ENCODE measurements at regions not wholly inside any gene's neighbourhood (a gene's known extent, or its start where the extent isn't known, plus 50 kb on each side); places are given as distances from the start of the nearest gene placed in this dataset.

- no peak overlapping the region for H3K4me3 Mint-ChIP-seq
- no peaks in the 10 kb centered on the region for H3K36me3 Mint-ChIP-seq
Observed at GRCh38 chr9:89666364-89666763, 61.6 kb downstream of the GADD45G start.

GRCh38 chr9:89666950-89667349, 62.1 kb downstream of the GADD45G start:
- H3K27me3 Mint-ChIP-seq (ENCODE audit: low read depth in 3 of 3), result peaks cover 3 to 8% (median 4%) of the 10 kb centered on the region in 3 donors
- H3K36me3 Mint-ChIP-seq, result no peaks in the 10 kb centered on the region
- no peaks in the 10 kb centered on the region for H3K4me1 Mint-ChIP-seq
- no peaks in the 10 kb centered on the region for H3K9me3 Mint-ChIP-seq
- no peak overlapping the region for H3K27ac Mint-ChIP-seq
- H3K4me3 Mint-ChIP-seq, result no peak overlapping the region
- DNase-seq, result no peak

More at GRCh38 chr9:89666364-89666763, 61.6 kb downstream of the GADD45G start:
- peaks cover 4 to 12% (median 6%) of the 10 kb centered on the region in 3 donors for H3K27me3 Mint-ChIP-seq (ENCODE audit: low read depth in 3 of 3)
- H3K27ac Mint-ChIP-seq, result no peak overlapping the region
- no peaks in the 10 kb centered on the region for H3K4me1 Mint-ChIP-seq
- no peak for DNase-seq
- no peaks in the 10 kb centered on the region for H3K9me3 Mint-ChIP-seq

- Mint-ChIP-seq H3K27me3 (ENCODE audit: low read depth in 3 of 3) (peaks cover 3 to 10% (median 4%) of the 10 kb centered on the region in 3 donors), H3K4me3 (no peak overlapping the region), H3K27ac (no peak overlapping the region), H3K36me3 (no peaks in the 10 kb centered on the region), H3K9me3 (no peaks in the 10 kb centered on the region), H3K4me1 (no peaks in the 10 kb centered on the region)
- no peak for DNase-seq
Observed at GRCh38 chr9:89667726-89668125, 62.9 kb downstream of the GADD45G start.

GRCh38 chr9:89668216-89668865, 63.5 kb downstream of the GADD45G start:
- Mint-ChIP-seq H3K4me3 (no peak overlapping the region), H3K4me1 (no peaks in the 10 kb centered on the region), H3K9me3 (no peaks in the 10 kb centered on the region), H3K27me3 (ENCODE audit: low read depth in 3 of 3) (peaks cover 3 to 13% (median 4%) of the 10 kb centered on the region in 3 donors), H3K27ac (no peak overlapping the region), H3K36me3 (no peaks in the 10 kb centered on the region)
- DNase-seq, result no peak

GRCh38 chr9:89668866-89669246, 64.0 kb downstream of the GADD45G start:
- Mint-ChIP-seq H3K4me3 (no peak overlapping the region), H3K36me3 (no peaks in the 10 kb centered on the region), H3K4me1 (no peaks in the 10 kb centered on the region), H3K9me3 (no peaks in the 10 kb centered on the region), H3K27me3 (ENCODE audit: low read depth in 3 of 3) (peaks cover 3 to 13% (median 4%) of the 10 kb centered on the region in 3 donors), H3K27ac (no peak overlapping the region)
- no peak for DNase-seq

GRCh38 chr9:89669361-89669842, 64.6 kb downstream of the GADD45G start:
- no peaks in the 10 kb centered on the region for H3K9me3 Mint-ChIP-seq
- no peak for DNase-seq
- no peak overlapping the region for H3K27ac Mint-ChIP-seq
- no peak overlapping the region for H3K4me3 Mint-ChIP-seq
- peaks cover 3 to 14% (median 4%) of the 10 kb centered on the region in 3 donors for H3K27me3 Mint-ChIP-seq (ENCODE audit: low read depth in 3 of 3)
- H3K36me3 Mint-ChIP-seq, result no peaks in the 10 kb centered on the region
- H3K4me1 Mint-ChIP-seq, result no peaks in the 10 kb centered on the region

GRCh38 chr9:89670114-89670513, 65.3 kb downstream of the GADD45G start:
- peaks cover 3 to 17% (median 4%) of the 10 kb centered on the region in 3 donors for H3K27me3 Mint-ChIP-seq (ENCODE audit: low read depth in 3 of 3)
- H3K27ac Mint-ChIP-seq, result no peak overlapping the region
- H3K36me3 Mint-ChIP-seq, result no peaks in the 10 kb centered on the region
- no peak overlapping the region for H3K4me3 Mint-ChIP-seq
- no peaks in the 10 kb centered on the region for H3K4me1 Mint-ChIP-seq
- peaks cover 0 to 1% (median 0%) of the 10 kb centered on the region in 6 donors for H3K9me3 Mint-ChIP-seq
- no peak for DNase-seq

- H3K36me3 Mint-ChIP-seq, result no peaks in the 10 kb centered on the region
- H3K27me3 Mint-ChIP-seq (ENCODE audit: low read depth in 3 of 3), result peaks cover 3 to 17% (median 4%) of the 10 kb centered on the region in 3 donors
- DNase-seq, result no peak
- peaks cover 0 to 1% (median 0%) of the 10 kb centered on the region in 6 donors for H3K9me3 Mint-ChIP-seq
- peak overlapping the region in 2 of 6 donors; percentile 35 to 42 for H3K27ac Mint-ChIP-seq
- H3K4me1 Mint-ChIP-seq, result no peaks in the 10 kb centered on the region
- H3K4me3 Mint-ChIP-seq, result no peak overlapping the region
Observed at GRCh38 chr9:89670801-89671434, 66.1 kb downstream of the GADD45G start.

- H3K4me1 Mint-ChIP-seq, result no peaks in the 10 kb centered on the region
- no peak overlapping the region for H3K27ac Mint-ChIP-seq
- no peak overlapping the region for H3K4me3 Mint-ChIP-seq
- no peaks in the 10 kb centered on the region for H3K36me3 Mint-ChIP-seq
- peaks cover 0 to 1% (median 0%) of the 10 kb centered on the region in 6 donors for H3K9me3 Mint-ChIP-seq
- H3K27me3 Mint-ChIP-seq (ENCODE audit: low read depth in 3 of 3), result peaks cover 0 to 12% (median 4%) of the 10 kb centered on the region in 3 donors
- no peak for DNase-seq
Observed at GRCh38 chr9:89674667-89675057, 69.8 kb downstream of the GADD45G start.

GRCh38 chr9:89675058-89675742, 70.4 kb downstream of the GADD45G start:
- H3K36me3 Mint-ChIP-seq, result no peaks in the 10 kb centered on the region
- no peak overlapping the region for H3K27ac Mint-ChIP-seq
- peaks cover 0 to 12% (median 4%) of the 10 kb centered on the region in 3 donors for H3K27me3 Mint-ChIP-seq (ENCODE audit: low read depth in 3 of 3)
- H3K9me3 Mint-ChIP-seq, result peaks cover 0 to 1% (median 0%) of the 10 kb centered on the region in 6 donors
- H3K4me1 Mint-ChIP-seq, result no peaks in the 10 kb centered on the region
- DNase-seq, result no peak
- no peak overlapping the region for H3K4me3 Mint-ChIP-seq

- Mint-ChIP-seq H3K27ac (no peak overlapping the region), H3K9me3 (peaks cover 0 to 1% (median 0%) of the 10 kb centered on the region in 6 donors), H3K27me3 (ENCODE audit: low read depth in 3 of 3) (peaks cover 0 to 9% (median 3%) of the 10 kb centered on the region in 3 donors), H3K4me3 (no peak overlapping the region), H3K4me1 (no peaks in the 10 kb centered on the region), H3K36me3 (no peaks in the 10 kb centered on the region)
- no peak for DNase-seq
Observed at GRCh38 chr9:89676281-89676680, 71.5 kb downstream of the GADD45G start.

- Mint-ChIP-seq H3K27me3 (ENCODE audit: low read depth in 3 of 3) (peaks cover 0 to 7% (median 3%) of the 10 kb centered on the region in 3 donors), H3K4me1 (no peaks in the 10 kb centered on the region), H3K36me3 (no peaks in the 10 kb centered on the region), H3K4me3 (no peak overlapping the region), H3K27ac (no peak overlapping the region), H3K9me3 (peaks cover 0 to 1% (median 0%) of the 10 kb centered on the region in 6 donors)
- no peak for DNase-seq
Observed at GRCh38 chr9:89677702-89678395, 73.0 kb downstream of the GADD45G start.

- peaks cover 0 to 1% (median 0%) of the 10 kb centered on the region in 6 donors for H3K9me3 Mint-ChIP-seq
- H3K36me3 Mint-ChIP-seq, result no peaks in the 10 kb centered on the region
- H3K27me3 Mint-ChIP-seq (ENCODE audit: low read depth in 3 of 3), result peaks cover 2 to 4% (median 3%) of the 10 kb centered on the region in 3 donors
- H3K27ac Mint-ChIP-seq, result no peak overlapping the region
- H3K4me3 Mint-ChIP-seq, result no peak overlapping the region
- DNase-seq, result no peak
- H3K4me1 Mint-ChIP-seq, result no peaks in the 10 kb centered on the region
Observed at GRCh38 chr9:89678396-89679015, 73.7 kb downstream of the GADD45G start.
